OCI-LY7 (cell line): ENCODE measurements at regions not wholly inside any gene's neighbourhood (a gene's known extent, or its start where the extent isn't known, plus 50 kb on each side); places are given as distances from the start of the nearest gene placed in this dataset.

ENCODE experiments used
- EZH2phosphoT487 ChIP-seq: fragments of 200-600 bp; sonication (generic); IDR thresholded peaks from 2 replicates; pipeline ENCODE4 v1.6.1; 2018; ENCODE audit warnings: low read depth, borderline replicate concordance, mild to moderate bottlenecking, mixed run types, antibody characterized with exemption, low read length, moderate library complexity, mixed read lengths
- TF ChIP-seq, protein P1 (sequence below): fragments of 200-600 bp; sonication (generic); conservative IDR thresholded peaks from 2 replicates; pipeline ENCODE4 v1.5.1; 2014; ENCODE audit warnings: mild to moderate bottlenecking, antibody characterized with exemption, low read length, moderate library complexity, mixed read lengths

DNA sequence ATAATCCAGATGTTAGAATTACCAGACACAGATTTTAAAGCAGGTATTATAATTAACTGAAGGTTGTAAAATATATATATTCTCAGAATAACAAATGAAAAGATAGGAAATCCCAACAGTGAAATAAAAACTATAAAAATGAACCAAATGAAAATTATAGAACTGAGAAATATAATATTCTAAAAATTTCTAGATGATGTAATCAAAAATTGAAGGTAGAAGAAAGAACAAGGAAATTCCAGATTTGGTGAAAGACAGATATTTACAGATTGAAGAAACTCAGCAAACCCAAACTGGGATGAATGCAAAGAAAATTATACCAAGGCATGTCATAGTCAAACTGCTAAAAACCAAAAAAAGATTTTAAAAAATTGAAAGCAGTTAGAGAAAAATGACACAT lies 729.4 kb downstream of the MATN1 start:
- TF ChIP-seq, protein P1, sequence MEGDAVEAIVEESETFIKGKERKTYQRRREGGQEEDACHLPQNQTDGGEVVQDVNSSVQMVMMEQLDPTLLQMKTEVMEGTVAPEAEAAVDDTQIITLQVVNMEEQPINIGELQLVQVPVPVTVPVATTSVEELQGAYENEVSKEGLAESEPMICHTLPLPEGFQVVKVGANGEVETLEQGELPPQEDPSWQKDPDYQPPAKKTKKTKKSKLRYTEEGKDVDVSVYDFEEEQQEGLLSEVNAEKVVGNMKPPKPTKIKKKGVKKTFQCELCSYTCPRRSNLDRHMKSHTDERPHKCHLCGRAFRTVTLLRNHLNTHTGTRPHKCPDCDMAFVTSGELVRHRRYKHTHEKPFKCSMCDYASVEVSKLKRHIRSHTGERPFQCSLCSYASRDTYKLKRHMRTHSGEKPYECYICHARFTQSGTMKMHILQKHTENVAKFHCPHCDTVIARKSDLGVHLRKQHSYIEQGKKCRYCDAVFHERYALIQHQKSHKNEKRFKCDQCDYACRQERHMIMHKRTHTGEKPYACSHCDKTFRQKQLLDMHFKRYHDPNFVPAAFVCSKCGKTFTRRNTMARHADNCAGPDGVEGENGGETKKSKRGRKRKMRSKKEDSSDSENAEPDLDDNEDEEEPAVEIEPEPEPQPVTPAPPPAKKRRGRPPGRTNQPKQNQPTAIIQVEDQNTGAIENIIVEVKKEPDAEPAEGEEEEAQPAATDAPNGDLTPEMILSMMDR, result no peak
- TF ChIP-seq EZH2phosphoT487, result no peak
